Activated gamma-delta T cell treated with anti-CD3 and anti-CD28 coated beads, Interleukin-2, amount 50 U/mL, for 16 hours (primary cell): ENCODE measurements at regions not wholly inside any gene's neighbourhood (a gene's known extent, or its start where the extent isn't known, plus 50 kb on each side); places are given as distances from the start of the nearest gene placed in this dataset.

Source experiments
- DNase-seq: peaks from one replicate; pipeline ENCODE4 v3.0.0-alpha.2; 2020; ENCODE audit warnings: low read depth

DNA sequence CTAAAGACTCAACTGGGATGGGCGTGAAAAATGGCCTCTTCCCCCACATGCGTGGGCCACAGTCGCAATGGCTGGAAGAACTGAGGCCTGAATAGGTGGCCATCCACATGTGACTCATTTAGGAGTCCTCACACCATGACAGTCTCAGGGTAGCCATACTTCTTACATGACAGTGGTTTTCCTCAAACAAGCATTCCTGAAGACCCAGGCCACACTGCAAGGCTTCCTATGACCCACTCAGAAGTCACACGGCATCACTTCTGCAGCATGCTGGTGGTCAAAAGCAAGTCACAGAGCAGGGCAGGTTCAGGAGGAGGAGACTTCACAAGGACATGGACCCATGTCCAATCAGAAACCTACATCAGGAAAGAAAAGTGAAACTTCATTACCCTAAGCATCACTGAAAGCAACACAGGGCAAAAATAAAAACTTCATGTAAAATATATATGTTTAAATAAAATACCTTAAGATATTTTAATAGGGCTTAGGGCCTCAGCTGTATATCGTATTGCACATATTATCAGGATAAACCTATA lies 257.1 kb downstream of the OPA1 start:
- DNase-seq: no peak

GRCh38 chr3:193851428-193851847 lies 258.4 kb downstream of the OPA1 start:
- no peak for DNase-seq

- no peak for DNase-seq
Observed at GRCh38 chr3:193851941-193852674, 259.1 kb downstream of the OPA1 start.

GRCh38 chr3:193852901-193853300 lies 259.9 kb downstream of the OPA1 start:
- no peak for DNase-seq

GRCh38 chr3:193853511-193854219 lies 260.7 kb downstream of the OPA1 start:
- no peak for DNase-seq

GRCh38 chr3:193857996-193858395 lies 265.0 kb downstream of the OPA1 start:
- DNase-seq: no peak

- no peak for DNase-seq
Observed at GRCh38 chr3:193859195-193859594, 266.2 kb downstream of the OPA1 start.

- no peak for DNase-seq
Observed at GRCh38 chr3:193861012-193861411, 268.0 kb downstream of the OPA1 start.

DNA sequence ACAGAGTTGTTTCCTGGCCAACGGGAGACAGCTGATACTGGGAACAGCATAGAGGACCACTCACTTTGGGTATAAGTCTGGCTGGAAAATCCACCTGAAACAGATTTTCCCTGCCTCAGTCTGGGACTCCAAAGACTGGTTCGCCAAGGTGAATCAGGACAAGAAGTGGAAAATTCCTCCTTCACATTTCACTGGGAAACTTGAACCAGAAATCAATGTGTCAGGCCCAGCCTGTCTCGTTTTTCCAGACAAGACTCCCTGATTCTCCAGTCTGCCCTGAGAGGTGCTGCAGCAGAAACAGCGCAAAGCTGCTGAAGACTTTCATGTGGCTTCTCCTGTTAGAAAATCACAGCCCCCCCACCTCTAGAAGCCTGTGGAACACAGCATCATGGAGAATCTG lies 269.8 kb downstream of the OPA1 start:
- DNase-seq: no peak

- no peak for DNase-seq
Observed at GRCh38 chr3:193863657-193864357, 270.8 kb downstream of the OPA1 start.

DNA sequence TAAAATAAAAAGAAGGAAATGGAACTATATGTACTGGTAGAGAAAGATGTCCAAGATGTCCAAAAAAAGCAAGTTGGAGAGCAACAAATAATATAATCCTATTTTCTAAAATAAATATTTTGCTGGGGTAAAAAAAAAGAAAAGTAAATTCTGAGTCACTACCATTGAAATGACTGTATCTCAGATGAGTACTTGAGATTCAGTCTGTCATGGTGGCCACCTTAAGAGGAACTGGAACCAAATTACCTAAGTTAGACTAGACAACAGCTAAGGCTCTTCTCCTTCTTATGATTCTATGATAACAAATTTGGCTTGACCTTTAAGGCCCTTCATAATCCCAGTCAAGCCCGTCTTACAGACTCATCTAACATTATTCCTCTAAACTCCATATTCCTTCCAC lies 270.6 kb upstream of the HES1 start:
- DNase-seq: no peak

GRCh38 chr3:193865896-193866480 lies 270.0 kb upstream of the HES1 start:
- no peak for DNase-seq

DNA sequence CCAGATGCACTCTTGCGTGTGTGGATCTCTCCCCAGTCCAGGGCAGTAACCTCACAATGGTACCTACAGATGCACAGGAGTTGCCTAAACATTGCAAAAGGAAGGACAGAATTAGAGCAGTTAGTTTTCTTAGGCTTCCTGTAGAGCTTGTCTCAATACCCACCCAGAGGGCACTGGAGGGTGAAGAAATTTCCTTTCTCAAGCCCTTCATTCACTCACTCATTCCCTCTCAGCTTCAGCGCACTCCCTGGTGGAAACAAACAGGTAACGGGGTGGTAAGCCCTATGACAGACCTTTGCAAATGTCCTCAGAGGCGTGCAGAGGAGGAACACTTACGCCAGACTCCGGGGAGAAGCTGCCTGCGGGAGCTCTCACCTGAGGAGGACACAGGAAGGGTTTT lies 267.4 kb upstream of the HES1 start:
- no peak for DNase-seq

GRCh38 chr3:193869221-193870201 lies 266.4 kb upstream of the HES1 start:
- no peak for DNase-seq

GRCh38 chr3:193870376-193871219 lies 265.4 kb upstream of the HES1 start:
- DNase-seq: no peak

- DNase-seq: no peak
Observed at GRCh38 chr3:193871220-193871485, 264.8 kb upstream of the HES1 start.

DNA sequence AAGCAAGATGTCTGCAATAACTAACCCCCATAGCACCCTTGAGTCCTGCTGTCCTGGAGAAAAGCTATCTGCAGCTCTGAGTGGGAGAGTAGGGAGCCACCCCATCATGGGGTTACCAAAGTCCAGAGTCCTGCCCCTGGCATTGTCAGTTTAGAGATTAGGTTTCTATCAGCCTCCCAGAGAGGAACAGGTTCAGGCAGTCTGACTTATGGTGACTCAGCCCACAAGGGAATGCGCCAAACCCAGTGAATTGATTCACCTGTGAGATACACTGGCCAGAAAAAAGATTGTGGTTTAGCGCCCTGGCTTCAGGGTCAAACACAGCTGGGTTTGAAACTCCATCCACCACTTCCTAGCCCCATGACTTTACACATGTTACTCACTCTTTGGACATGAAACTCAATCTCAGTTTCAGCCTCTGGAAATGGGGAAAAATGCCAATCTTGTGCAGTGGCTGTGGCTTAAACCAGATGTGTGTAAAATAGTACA lies 263.6 kb upstream of the HES1 start:
- no peak for DNase-seq

DNA sequence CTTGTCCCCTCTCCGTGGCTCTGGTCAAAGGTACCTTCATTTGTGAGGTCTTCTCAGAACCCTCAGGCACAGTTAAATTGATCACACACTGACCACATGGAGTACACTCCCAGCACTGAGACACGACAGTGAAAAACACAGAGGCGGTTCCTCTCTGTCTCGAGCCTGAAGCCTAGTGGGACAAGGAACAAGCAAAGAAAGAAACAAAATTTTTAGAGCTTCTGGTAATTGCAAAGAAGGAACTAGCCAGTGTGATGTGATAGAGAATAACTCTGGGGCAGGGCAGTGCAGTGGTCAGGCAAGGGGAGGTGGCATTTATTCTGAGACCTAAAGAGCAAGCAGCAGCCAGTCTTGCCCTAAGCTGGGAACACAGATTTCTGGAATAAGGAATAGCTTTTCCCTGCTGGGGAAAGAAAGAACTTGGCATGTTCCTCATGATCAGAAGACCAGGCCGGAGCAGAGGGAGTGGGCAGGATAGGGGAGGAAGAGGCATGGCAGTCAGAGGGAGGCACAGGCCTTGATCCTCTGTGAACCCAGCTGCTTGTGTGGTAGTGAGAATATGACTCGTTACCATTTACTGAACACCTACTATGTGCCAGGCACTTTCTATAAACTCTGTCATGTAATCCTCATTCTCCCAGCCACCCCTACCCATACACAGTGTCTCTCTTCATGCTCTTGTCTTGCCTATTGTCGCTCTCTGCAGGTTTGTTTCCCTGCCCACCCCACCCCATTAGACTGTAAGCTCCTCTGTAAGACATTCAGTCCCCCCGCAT lies 262.3 kb upstream of the HES1 start:
- no peak for DNase-seq

- no peak for DNase-seq
Observed at GRCh38 chr3:193874512-193874911, 261.4 kb upstream of the HES1 start.
